HCT116 (cell line): ENCODE measurements at regions not wholly inside any gene's neighbourhood (a gene's known extent, or its start where the extent isn't known, plus 50 kb on each side); places are given as distances from the start of the nearest gene placed in this dataset.

Experiments used
- EZH2phosphoT487 ChIP-seq: fragments of 200-600 bp; IDR thresholded peaks from 2 replicates; pipeline ENCODE4 v1.6.1; 2018; ENCODE audit warnings: antibody characterized with exemption, borderline replicate concordance
- TF ChIP-seq, protein P1 (sequence below), 3 experiments: fragments of 200-600 bp in 1 of 3; sonication (generic) in 1 of 3; IDR thresholded peaks in 2 of 3; conservative IDR thresholded peaks in 1 of 3; 2 replicates each; pipeline ENCODE4 v1.5.1; 2012 to 2017; ENCODE audit warnings: low read depth in 2 of 3, low read length in 2 of 3, antibody characterized with exemption in 1 of 3, borderline replicate concordance in 1 of 3, control low read depth in 1 of 3, mild to moderate bottlenecking in 1 of 3, mixed read lengths in 1 of 3, mixed run types in 1 of 3, moderate library complexity in 1 of 3; ENCODE audit not compliant: insufficient read depth in 1 of 3

DNA sequence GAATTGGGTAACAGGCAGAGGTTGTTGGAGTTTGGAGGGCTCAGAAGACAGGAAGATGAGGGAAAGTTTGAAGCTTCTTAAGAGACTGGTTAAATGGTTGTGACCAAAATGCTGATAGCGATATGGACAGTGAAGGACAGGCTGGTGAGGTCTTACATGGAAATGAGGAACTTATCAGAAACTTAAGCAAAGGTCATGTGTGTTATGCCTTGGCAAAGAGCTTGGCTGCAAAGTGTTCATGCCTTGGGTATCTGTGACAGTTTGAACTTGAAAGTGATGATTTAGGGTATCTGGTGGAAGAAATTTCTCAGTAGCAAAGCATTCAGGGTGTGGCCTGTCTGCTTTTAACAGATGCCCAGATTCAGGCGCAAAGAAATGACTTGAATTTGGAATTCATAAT, 64.5 kb upstream of the EEPD1 start:
- no peak for TF ChIP-seq EZH2phosphoT487
- TF ChIP-seq, protein P1, sequence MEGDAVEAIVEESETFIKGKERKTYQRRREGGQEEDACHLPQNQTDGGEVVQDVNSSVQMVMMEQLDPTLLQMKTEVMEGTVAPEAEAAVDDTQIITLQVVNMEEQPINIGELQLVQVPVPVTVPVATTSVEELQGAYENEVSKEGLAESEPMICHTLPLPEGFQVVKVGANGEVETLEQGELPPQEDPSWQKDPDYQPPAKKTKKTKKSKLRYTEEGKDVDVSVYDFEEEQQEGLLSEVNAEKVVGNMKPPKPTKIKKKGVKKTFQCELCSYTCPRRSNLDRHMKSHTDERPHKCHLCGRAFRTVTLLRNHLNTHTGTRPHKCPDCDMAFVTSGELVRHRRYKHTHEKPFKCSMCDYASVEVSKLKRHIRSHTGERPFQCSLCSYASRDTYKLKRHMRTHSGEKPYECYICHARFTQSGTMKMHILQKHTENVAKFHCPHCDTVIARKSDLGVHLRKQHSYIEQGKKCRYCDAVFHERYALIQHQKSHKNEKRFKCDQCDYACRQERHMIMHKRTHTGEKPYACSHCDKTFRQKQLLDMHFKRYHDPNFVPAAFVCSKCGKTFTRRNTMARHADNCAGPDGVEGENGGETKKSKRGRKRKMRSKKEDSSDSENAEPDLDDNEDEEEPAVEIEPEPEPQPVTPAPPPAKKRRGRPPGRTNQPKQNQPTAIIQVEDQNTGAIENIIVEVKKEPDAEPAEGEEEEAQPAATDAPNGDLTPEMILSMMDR (IDR thresholded peaks at IDR 0.05 in 2 of 3, conservative IDR thresholded peaks at IDR 0.05 in 1 of 3; ENCODE audit: borderline replicate concordance in 1 of 3, insufficient read depth in 1 of 3, low read depth in 2 of 3, low read length in 2 of 3): no peak
